Thyroid gland (tissue), 4 donors: ENCODE measurements at regions not wholly inside any gene's neighbourhood (a gene's known extent, or its start where the extent isn't known, plus 50 kb on each side); places are given as distances from the start of the nearest gene placed in this dataset.

Experiments used
- CTCF ChIP-seq, 6 experiments: fragments of 200-600 bp in 3 of 6; fragments of 450-650 bp in 3 of 6; sonication (generic) in 3 of 6; IDR thresholded peaks; one replicate each; pipeline ENCODE4 v1.5.1; 2016 to 2019; ENCODE audit warnings: antibody characterized with exemption in 6 of 6, mild to moderate bottlenecking in 2 of 6, inconsistent platforms in 1 of 6, moderate library complexity in 1 of 6
- POLR2A ChIP-seq, 2 donors: fragments of 450-650 bp; IDR thresholded peaks; one replicate each; pipeline ENCODE4 v1.6.1; 2017; ENCODE audit warnings: antibody characterized with exemption in 2 of 2, mild to moderate bottlenecking in 2 of 2, moderate library complexity in 1 of 2

- no peak for TF ChIP-seq CTCF (IDR thresholded peaks at IDR 0.05)
- no peak for TF ChIP-seq POLR2A (IDR thresholded peaks at IDR 0.05)
These were observed 394.2 kb downstream of the ZEB2 start for GRCh38 chr2:144125751-144126150.
